A549 (cell line): ENCODE measurements at regions not wholly inside any gene's neighbourhood (a gene's known extent, or its start where the extent isn't known, plus 50 kb on each side); places are given as distances from the start of the nearest gene placed in this dataset.

Source experiments
- ATAC-seq, 2 experiments: fragments of 200-7000 bp in 1 of 2; fragments of >200 bp in 1 of 2; cut with Nextera tagmentation in 1 of 2; cut with Tn5 transposase in 1 of 2; 3 replicates each; pipeline versions ENCODE4 v1.8.0 to v1.9.1; 2018 to 2020; ENCODE audit warnings: mild to moderate bottlenecking in 1 of 2, moderate library complexity in 1 of 2
- CTCF ChIA-PET: fragments of 300-600 bp; sonication (Branson Sonifier 250); formaldehyde crosslinking; extraction: SDS; loops from one replicate; lab custom pipeline; 2021; ENCODE audit warnings: antibody characterized with exemption, inconsistent platforms; lab: Yijun Ruan, JAX
- POLR2A ChIA-PET: fragments of 350-600 bp; formaldehyde crosslinking; extraction: SDS; loops from one replicate; lab custom pipeline; 2021; ENCODE audit warnings: antibody characterized with exemption, inconsistent platforms; lab: Yijun Ruan, JAX
- DNase-seq, 2 experiments: peaks; one replicate each; pipeline versions ENCODE4 v3.0.0 to v3.0.0-alpha.2; 2011 to 2016; ENCODE audit warnings: low read depth in 1 of 2, low spot score in 1 of 2
- FAIRE-seq: peaks from 2 replicates; lab custom pipeline; 2011; peaks lifted over from hg19 to GRCh38; lab: Jason Lieb, UNC
- H3K27ac ChIP-seq, 2 experiments: fragments of >200 bp; sonication (Bioruptor Twin); formaldehyde crosslinking; 3 replicates each; pipeline ENCODE4 v1.5.1; 2016 to 2017
- H3K4me1 ChIP-seq: fragments of >200 bp; sonication (Bioruptor Twin); formaldehyde crosslinking; 3 replicates; pipeline ENCODE4 v1.6.1; 2016
- H3K4me2 ChIP-seq: fragments of >200 bp; sonication (Bioruptor Twin); formaldehyde crosslinking; 3 replicates; pipeline ENCODE4 v1.6.1; 2016
- H3K4me3 ChIP-seq: fragments of >200 bp; sonication (Bioruptor Twin); formaldehyde crosslinking; 3 replicates; pipeline ENCODE4 v1.5.1; 2016
- H3K9me3 ChIP-seq: fragments of >200 bp; sonication (Bioruptor Twin); formaldehyde crosslinking; 3 replicates; pipeline ENCODE4 v1.6.1; 2016
- ATOH8 ChIP-seq: fragments of 250-450 bp; sonication (Bioruptor Pico); IDR thresholded peaks from 2 replicates; pipeline ENCODE4 v1.5.0; 2020; ENCODE audit warnings: low read depth, mild to moderate bottlenecking, moderate library complexity
- BHLHE40 ChIP-seq: IDR thresholded peaks from 2 replicates; pipeline ENCODE4 v1.6.1; 2012; ENCODE audit warnings: low read depth, low read length, inconsistent platforms
- CEBPB ChIP-seq, 2 experiments: fragments of >200 bp in 1 of 2; sonication (Bioruptor Twin) in 1 of 2; formaldehyde crosslinking in 1 of 2; IDR thresholded peaks; 2 replicates each; pipeline ENCODE4 v1.6.1; 2012 to 2016
- CHD2 ChIP-seq: fragments of 150-350 bp; IDR thresholded peaks from 2 replicates; pipeline ENCODE4 v1.6.1; 2014; ENCODE audit warnings: low read length; ENCODE audit not compliant: partially characterized antibody
- EHMT2 ChIP-seq: fragments of 200-600 bp; sonication (generic); IDR thresholded peaks from 2 replicates; pipeline ENCODE4 v1.6.1; 2016; ENCODE audit warnings: antibody characterized with exemption, low read depth, mild to moderate bottlenecking, moderate library complexity
- EP300 ChIP-seq, 2 experiments: fragments of >200 bp; sonication (Bioruptor Twin); formaldehyde crosslinking; IDR thresholded peaks; 2 replicates in 1 of 2; 3 replicates in 1 of 2; pipeline ENCODE4 v1.6.1; 2016 to 2017
- ESRRA ChIP-seq: fragments of 150-350 bp; IDR thresholded peaks from 2 replicates; pipeline ENCODE4 v1.6.1; 2014; ENCODE audit warnings: mild to moderate bottlenecking, low read length, borderline replicate concordance
- FOSL2 ChIP-seq, 2 experiments: fragments of 450-650 bp in 1 of 2; fragments of >200 bp in 1 of 2; sonication (Bioruptor Twin) in 1 of 2; formaldehyde crosslinking; IDR thresholded peaks; 2 replicates each; pipeline versions ENCODE4 v1.5.0 to v1.6.1; 2016 to 2020; ENCODE audit warnings: mild to moderate bottlenecking in 1 of 2, moderate library complexity in 1 of 2
- GATA3 ChIP-seq: IDR thresholded peaks from 2 replicates; pipeline ENCODE4 v1.6.1; 2012; ENCODE audit warnings: borderline replicate concordance
- HEYL ChIP-seq: fragments of 250-450 bp; sonication (Bioruptor Pico); IDR thresholded peaks from 2 replicates; pipeline ENCODE4 v1.8.0; 2021; ENCODE audit warnings: mild to moderate bottlenecking, moderate library complexity
- HOXB5 ChIP-seq: fragments of 250-450 bp; sonication (Bioruptor Pico); IDR thresholded peaks from 2 replicates; pipeline ENCODE4 v1.5.0; 2020; ENCODE audit warnings: mild to moderate bottlenecking, moderate library complexity
- JUN ChIP-seq, 2 experiments: fragments of >200 bp; sonication (Bioruptor Twin); formaldehyde crosslinking; IDR thresholded peaks; 2 replicates in 1 of 2; 3 replicates in 1 of 2; pipeline ENCODE4 v1.6.1; 2016 to 2017
- KDM1A ChIP-seq: fragments of 200-600 bp; sonication (generic); IDR thresholded peaks from 2 replicates; pipeline ENCODE4 v1.6.1; 2016; ENCODE audit warnings: low read depth, mild to moderate bottlenecking
- KDM5A ChIP-seq: fragments of 200-600 bp; sonication (generic); IDR thresholded peaks from 2 replicates; pipeline ENCODE4 v1.6.1; 2016; ENCODE audit warnings: antibody characterized with exemption, mild to moderate bottlenecking
- POLR2A ChIP-seq: IDR thresholded peaks from 2 replicates; pipeline ENCODE4 v1.6.1; 2012; ENCODE audit warnings: mild to moderate bottlenecking, low read length
- REST ChIP-seq: fragments of 200-600 bp; sonication (generic); IDR thresholded peaks from 2 replicates; pipeline ENCODE4 v1.6.1; 2016; ENCODE audit warnings: antibody characterized with exemption, mild to moderate bottlenecking, moderate library complexity
- RNF2 ChIP-seq: fragments of 200-600 bp; sonication (generic); IDR thresholded peaks from 2 replicates; pipeline ENCODE4 v1.6.1; 2016; ENCODE audit warnings: low read depth, mild to moderate bottlenecking, antibody characterized with exemption, moderate library complexity, borderline replicate concordance
- TFCP2L1 ChIP-seq: fragments of 250-450 bp; sonication (Bioruptor Pico); IDR thresholded peaks from 2 replicates; pipeline ENCODE4 v1.5.0; 2021; ENCODE audit warnings: mild to moderate bottlenecking
- TP53 ChIP-seq: fragments of 250-450 bp; sonication (Bioruptor Pico); IDR thresholded peaks from 2 replicates; pipeline ENCODE4 v1.5.0; 2021; ENCODE audit warnings: mild to moderate bottlenecking, moderate library complexity
- ZFP36 ChIP-seq: fragments of 450-650 bp; IDR thresholded peaks from 2 replicates; pipeline ENCODE4 v1.6.1; 2014; ENCODE audit warnings: borderline replicate concordance; ENCODE audit not compliant: partially characterized antibody
- ZNF302 ChIP-seq: fragments of 250-450 bp; sonication (Bioruptor Pico); IDR thresholded peaks from 2 replicates; pipeline ENCODE4 v1.9.0; 2021; ENCODE audit warnings: inconsistent platforms, mild to moderate bottlenecking, moderate library complexity
- WGBS: methylation state at CpG from one replicate; pipeline ENCODE4 v1.1.6; 2017; ENCODE audit errors: missing lambda C conversion rate; 5-methylcytosine and 5-hydroxymethylcytosine counted together

GRCh38 chr5:149432911-149433401 lies 53.9 kb upstream of the IL17B start:
- FAIRE-seq (no peak), DNase-seq (no peak), ATAC-seq (no peak)
- H3K27ac ChIP-seq: no peak overlapping the region
- ChIA-PET CTCF (interaction anchor here (0.9 to 52.1 kb wide), 17 partner anchors 9 to 186 kb away, joined by 3 to 1709 read pairs (median 25); partner anchors contain the start of genes IL17B and PCYOX1L), POLR2A (no interaction called here)
- H3K4me1 ChIP-seq: peaks cover 4% of the 10 kb centered on the region
- H3K4me3 ChIP-seq: no peak overlapping the region
- H3K4me2 ChIP-seq: no peak overlapping the region
- WGBS: 59% methylated on average over 3 of the region's 3 CpGs
- TF ChIP-seq ESRRA (no peak), EHMT2 (no peak), TP53 (CRISPR knock-in tag) (no peak), EP300 (IDR thresholded peaks at IDR 0.05) (no peak), POLR2A (no peak), CEBPB (IDR thresholded peaks at IDR 0.05) (no peak), ZNF302 (CRISPR knock-in tag) (no peak), HEYL (CRISPR knock-in tag) (no peak), ATOH8 (CRISPR knock-in tag) (no peak), GATA3 (no peak), KDM1A (no peak), RNF2 (no peak), KDM5A (no peak), CHD2 (no peak), REST (no peak), ZFP36 (no peak), HOXB5 (CRISPR knock-in tag) (no peak), FOSL2 (IDR thresholded peaks at IDR 0.05) (no peak), FOSL2 (CRISPR knock-in tag; IDR thresholded peaks at IDR 0.05) (no peak), JUN (IDR thresholded peaks at IDR 0.05) (no peak)
- no peaks in the 10 kb centered on the region for H3K9me3 ChIP-seq

- DNase-seq: no peak
- CTCF ChIA-PET: interaction anchor here (1.0 to 52.1 kb wide), 18 partner anchors 10 to 186 kb away, joined by 3 to 1709 read pairs (median 24); partner anchors contain the start of genes IL17B and PCYOX1L
- Histone ChIP-seq H3K27ac (0 out of 6 replicates have a peak overlapping the region, but pooled peaks of 1 of the 2 experiments have one; percentile 28), H3K4me3 (no peak overlapping the region), H3K4me2 (no peak overlapping the region), H3K4me1 (peaks cover 4% of the 10 kb centered on the region), H3K9me3 (no peaks in the 10 kb centered on the region)
- TF ChIP-seq TFCP2L1 (CRISPR knock-in tag): no peak
- TF ChIP-seq BHLHE40: no peak
- ATAC-seq: no peak
- FAIRE-seq: no peak
- 93% methylated on average over 7 of the region's 7 CpGs for WGBS
- POLR2A ChIA-PET: no interaction called here
Observed at GRCh38 chr5:149432376-149432775, 53.3 kb upstream of the IL17B start.
